HepG2 (cell line): ENCODE measurements at regions not wholly inside any gene's neighbourhood (a gene's known extent, or its start where the extent isn't known, plus 50 kb on each side); places are given as distances from the start of the nearest gene placed in this dataset.

Experiments used
- ATAC-seq: fragments of 200-7000 bp; cut with Tn5 transposase; 3 replicates; pipeline ENCODE4 v1.9.1; 2020; ENCODE audit warnings: mild to moderate bottlenecking, moderate library complexity
- BruUV-seq: library from RNA; stranded (reverse); fragments of 400-500 nt; replicated peaks from 2 replicates; lab custom pipeline; 2021; lab: Mats Ljungman, UMichigan
- CTCF ChIA-PET: fragments of 300-600 bp; formaldehyde crosslinking; extraction: SDS; loops from one replicate; lab custom pipeline; 2021; ENCODE audit warnings: low total read pairs, inconsistent platforms, low intra/inter-chr PET ratio; lab: Yijun Ruan, JAX
- POLR2A ChIA-PET: fragments of 350-600 bp; sonication (Branson Sonifier 250); formaldehyde crosslinking; loops from one replicate; lab custom pipeline; 2020; ENCODE audit warnings: antibody characterized with exemption, inconsistent platforms; lab: Yijun Ruan, JAX
- DNase-seq: peaks from one replicate; pipeline ENCODE4 v3.0.0-alpha.2; 2015; ENCODE audit warnings: low spot score
- FAIRE-seq: peaks from 3 replicates; lab custom pipeline; 2011; peaks lifted over from hg19 to GRCh38; lab: Jason Lieb, UNC
- H2AFZ ChIP-seq: one replicate; pipeline ENCODE4 v1.6.1; 2011; ENCODE audit warnings: low read length, inconsistent platforms
- H3K27ac ChIP-seq: fragments of 300-600 bp; 3 replicates; pipeline ENCODE4 v1.8.0; 2011; ENCODE audit warnings: mixed run types, mild to moderate bottlenecking, mixed read lengths, low read length, inconsistent platforms; ENCODE audit not compliant: insufficient read depth; ENCODE audit errors: extremely low read length
- H3K27me3 ChIP-seq, 2 experiments: fragments of 200-600 bp in 1 of 2; 2 replicates in 1 of 2; 3 replicates in 1 of 2; pipeline versions ENCODE4 v1.6.0 to v1.8.0; 2011; ENCODE audit warnings: low read length in 2 of 2, mild to moderate bottlenecking in 2 of 2, moderate library complexity in 2 of 2, inconsistent platforms in 1 of 2; ENCODE audit not compliant: insufficient read depth in 2 of 2, control insufficient read depth in 1 of 2
- H3K36me3 ChIP-seq, 2 experiments: fragments of 200-600 bp in 1 of 2; replicated peaks in 1 of 2; 2 replicates in 1 of 2; 3 replicates in 1 of 2; pipeline versions ENCODE4 v1.5.1 to v1.8.0; 2011; ENCODE audit warnings: low read length in 2 of 2, inconsistent platforms in 1 of 2; ENCODE audit not compliant: insufficient read depth in 2 of 2, control insufficient read depth in 1 of 2
- H3K4me1 ChIP-seq: 2 replicates; pipeline ENCODE4 v1.5.1; 2012; ENCODE audit warnings: low read length, inconsistent platforms; ENCODE audit not compliant: insufficient read depth
- H3K4me2 ChIP-seq: 2 replicates; pipeline ENCODE4 v1.6.0; 2011; ENCODE audit warnings: low read depth, low read length, inconsistent platforms
- H3K4me3 ChIP-seq, 3 experiments: fragments of 200-600 bp in 1 of 3; sonication (generic), shearing (Covaris generic) in 1 of 3; replicated peaks in 1 of 3; 2 replicates each; pipeline ENCODE4 v1.5.1; 2011 to 2016; ENCODE audit warnings: low read length in 3 of 3, inconsistent platforms in 2 of 3, low read depth in 2 of 3, mild to moderate bottlenecking in 2 of 3, control low read depth in 1 of 3, mixed read lengths in 1 of 3; ENCODE audit not compliant: insufficient read depth in 1 of 3
- H3K79me2 ChIP-seq: one replicate; pipeline ENCODE4 v1.6.1; 2011; ENCODE audit warnings: low read length, inconsistent platforms; ENCODE audit not compliant: insufficient read depth
- H3K9ac ChIP-seq: 2 replicates; pipeline ENCODE4 v1.6.0; 2011; ENCODE audit warnings: mild to moderate bottlenecking, low read depth, low read length, inconsistent platforms; ENCODE audit not compliant: insufficient read depth
- H3K9me3 ChIP-seq: 2 replicates; pipeline ENCODE4 v1.5.1; 2012; ENCODE audit warnings: mild to moderate bottlenecking, low read length
- H4K20me1 ChIP-seq: 2 replicates; pipeline ENCODE4 v1.6.0; 2011; ENCODE audit warnings: inconsistent platforms, mild to moderate bottlenecking, low read length, moderate library complexity; ENCODE audit not compliant: insufficient read depth
- CHD4 ChIP-seq: fragments of 200-600 bp; sonication (generic); IDR thresholded peaks from 2 replicates; pipeline ENCODE4 v1.7.0; 2017; ENCODE audit warnings: mild to moderate bottlenecking, low read length, borderline replicate concordance
- CSRNP1 ChIP-seq: sonication (generic); formaldehyde crosslinking; IDR thresholded peaks from 2 replicates; pipeline ENCODE4 v1.8.1; 2023; ENCODE audit warnings: mild to moderate bottlenecking, missing genetic modification reagents
- DNMT3B ChIP-seq: conservative IDR thresholded peaks from 2 replicates; pipeline ENCODE4 v1.6.1; 2016; ENCODE audit warnings: missing biosample characterization, control low read depth
- NFIC ChIP-seq: IDR thresholded peaks from 2 replicates; pipeline ENCODE4 v1.6.1; 2012; ENCODE audit warnings: mild to moderate bottlenecking, low read length, inconsistent platforms
- POGZ ChIP-seq: sonication (generic); formaldehyde crosslinking; IDR thresholded peaks from 2 replicates; pipeline ENCODE4 v1.4.0; 2020; ENCODE audit warnings: mild to moderate bottlenecking, missing genetic modification reagents
- ZBTB33 ChIP-seq: sonication (generic); formaldehyde crosslinking; IDR thresholded peaks from 2 replicates; pipeline ENCODE4 v1.4.0; 2020; ENCODE audit warnings: missing genetic modification reagents
- ZFP36 ChIP-seq: fragments of 150-350 bp; IDR thresholded peaks from 2 replicates; pipeline ENCODE4 v1.6.1; 2018; ENCODE audit warnings: borderline replicate concordance, low read length, low read depth; ENCODE audit not compliant: partially characterized antibody
- ZFP62 ChIP-seq: sonication (generic); formaldehyde crosslinking; IDR thresholded peaks from 2 replicates; pipeline ENCODE4 v1.4.0; 2020; ENCODE audit warnings: missing genetic modification reagents
- ZGPAT ChIP-seq: IDR thresholded peaks from 2 replicates; pipeline ENCODE4 v1.6.1; 2016; ENCODE audit warnings: mild to moderate bottlenecking
- ZIK1 ChIP-seq: sonication (generic); formaldehyde crosslinking; IDR thresholded peaks from 2 replicates; pipeline ENCODE4 v1.5.0; 2020; ENCODE audit warnings: mild to moderate bottlenecking, low read depth, missing genetic modification reagents, borderline replicate concordance
- ZNF136 ChIP-seq: sonication (generic); formaldehyde crosslinking; IDR thresholded peaks from 2 replicates; pipeline ENCODE4 v1.8.1; 2022; ENCODE audit warnings: low read depth, mild to moderate bottlenecking, moderate library complexity, missing genetic modification reagents
- ZNF3 ChIP-seq: IDR thresholded peaks from 2 replicates; pipeline ENCODE4 v1.7.0; 2017; ENCODE audit warnings: inconsistent platforms
- ZNF441 ChIP-seq: sonication (generic); formaldehyde crosslinking; IDR thresholded peaks from 2 replicates; pipeline ENCODE4 v1.7.0; 2021; ENCODE audit warnings: missing genetic modification reagents, borderline replicate concordance
- ZNF446 ChIP-seq: sonication (generic); formaldehyde crosslinking; IDR thresholded peaks from 2 replicates; pipeline ENCODE4 v1.5.0; 2020; ENCODE audit warnings: mild to moderate bottlenecking, missing genetic modification reagents
- ZNF691 ChIP-seq: sonication (generic); formaldehyde crosslinking; IDR thresholded peaks from 2 replicates; pipeline ENCODE4 v1.4.0; 2020; ENCODE audit warnings: missing genetic modification reagents, low read depth, mild to moderate bottlenecking, borderline replicate concordance
- ZNF703 ChIP-seq: sonication (generic); formaldehyde crosslinking; IDR thresholded peaks from 2 replicates; pipeline ENCODE4 v1.5.1; 2020; ENCODE audit warnings: missing genetic modification reagents, mild to moderate bottlenecking, moderate library complexity, borderline replicate concordance
- ZNF816 ChIP-seq: sonication (generic); formaldehyde crosslinking; IDR thresholded peaks from 2 replicates; pipeline ENCODE4 v1.8.0; 2022; ENCODE audit warnings: missing genetic modification reagents, mild to moderate bottlenecking, borderline replicate concordance
- WGBS: methylation state at CpG from one replicate; pipeline ENCODE4 v1.1.6; 2017; ENCODE audit warnings: low lambda C conversion rate; 5-methylcytosine and 5-hydroxymethylcytosine counted together
- in situ Hi-C: cut with HindIII; loops from 2 replicates; pipeline ENCODE4 v1.10.0; 2017; ENCODE audit warnings: low pct_unique_long_range_greater_than_20kb; ENCODE audit not compliant: extremely low pct_ligation_motif_present
- intact Hi-C: fragments of 100-400 bp; cut with micrococcal nuclease; formaldehyde crosslinking; loops from one replicate; pipeline ENCODE4 v1.10.0; 2022; ENCODE audit not compliant: unreplicated experiment

- ATAC-seq (no peak), FAIRE-seq (no peak), DNase-seq (no peak)
- H3K27ac ChIP-seq = no peak overlapping the region
- no peaks in the 10 kb centered on the region for H4K20me1 ChIP-seq
- in situ Hi-C loops (no loop called here), intact Hi-C loops (no loop called here)
- no peak for TF ChIP-seq ZNF691
- TF ChIP-seq ZNF136 (CRISPR knock-in tag) = no peak
- no peak for TF ChIP-seq ZNF446 (CRISPR knock-in tag)
- TF ChIP-seq ZFP36 = no peak
- TF ChIP-seq DNMT3B (CRISPR knock-in tag) = no peak
- TF ChIP-seq POGZ = no peak
- no peak for TF ChIP-seq CHD4
- no peak for TF ChIP-seq ZNF441
- TF ChIP-seq ZNF3 (CRISPR knock-in tag) = no peak
- no peak for TF ChIP-seq ZNF703
- no peak for TF ChIP-seq ZNF816
- no peak for TF ChIP-seq ZIK1 (CRISPR knock-in tag)
- TF ChIP-seq ZBTB33 = no peak
- no peak for TF ChIP-seq ZGPAT (CRISPR knock-in tag)
- no peak for TF ChIP-seq ZFP62
- TF ChIP-seq NFIC = no peak
- TF ChIP-seq CSRNP1 (CRISPR knock-in tag) = no peak
- H3K4me3 ChIP-seq = no peak overlapping the region
- CTCF ChIA-PET = no interaction called here
- H2AFZ ChIP-seq = no peak overlapping the region
- H3K9me3 ChIP-seq = no peaks in the 10 kb centered on the region
- H3K79me2 ChIP-seq = no peaks in the 10 kb centered on the region
- POLR2A ChIA-PET = no interaction called here
- H3K9ac ChIP-seq = no peak overlapping the region
- H3K36me3 ChIP-seq = no peaks in the 10 kb centered on the region
- peaks cover 13% of the 10 kb centered on the region for H3K4me1 ChIP-seq
- H3K27me3 ChIP-seq = no peaks in the 10 kb centered on the region
- WGBS = 40% methylated on average over 3 of the region's 3 CpGs
- H3K4me2 ChIP-seq = no peak overlapping the region
- BruUV-seq = no TSS peak
Measured at GRCh38 chr6:155883741-155884140, 428.1 kb upstream of the NOX3 start.
